A549 (cell line): ENCODE measurements at regions not wholly inside any gene's neighbourhood (a gene's known extent, or its start where the extent isn't known, plus 50 kb on each side); places are given as distances from the start of the nearest gene placed in this dataset.
A peak's percentile ranks its signal among the peaks of the same experiment; 100 is the strongest.

Source experiments
- ATAC-seq, 2 experiments: fragments of 200-7000 bp in 1 of 2; fragments of >200 bp in 1 of 2; cut with Nextera tagmentation in 1 of 2; cut with Tn5 transposase in 1 of 2; 3 replicates each; pipeline versions ENCODE4 v1.8.0 to v1.9.1; 2018 to 2020; ENCODE audit warnings: mild to moderate bottlenecking in 1 of 2, moderate library complexity in 1 of 2
- CTCF ChIA-PET: fragments of 300-600 bp; sonication (Branson Sonifier 250); formaldehyde crosslinking; extraction: SDS; loops from one replicate; lab custom pipeline; 2021; ENCODE audit warnings: antibody characterized with exemption, inconsistent platforms; lab: Yijun Ruan, JAX
- POLR2A ChIA-PET: fragments of 350-600 bp; formaldehyde crosslinking; extraction: SDS; loops from one replicate; lab custom pipeline; 2021; ENCODE audit warnings: antibody characterized with exemption, inconsistent platforms; lab: Yijun Ruan, JAX
- DNase-seq, 2 experiments: peaks; one replicate each; pipeline versions ENCODE4 v3.0.0 to v3.0.0-alpha.2; 2011 to 2016; ENCODE audit warnings: low read depth in 1 of 2, low spot score in 1 of 2
- FAIRE-seq: peaks from 2 replicates; lab custom pipeline; 2011; peaks lifted over from hg19 to GRCh38; lab: Jason Lieb, UNC
- H3K27ac ChIP-seq, 2 experiments: fragments of >200 bp; sonication (Bioruptor Twin); formaldehyde crosslinking; 3 replicates each; pipeline ENCODE4 v1.5.1; 2016 to 2017
- H3K4me1 ChIP-seq: fragments of >200 bp; sonication (Bioruptor Twin); formaldehyde crosslinking; 3 replicates; pipeline ENCODE4 v1.6.1; 2016
- H3K4me2 ChIP-seq: fragments of >200 bp; sonication (Bioruptor Twin); formaldehyde crosslinking; 3 replicates; pipeline ENCODE4 v1.6.1; 2016
- H3K4me3 ChIP-seq: fragments of >200 bp; sonication (Bioruptor Twin); formaldehyde crosslinking; 3 replicates; pipeline ENCODE4 v1.5.1; 2016
- H3K9me3 ChIP-seq: fragments of >200 bp; sonication (Bioruptor Twin); formaldehyde crosslinking; 3 replicates; pipeline ENCODE4 v1.6.1; 2016
- CBX8 ChIP-seq: fragments of 200-600 bp; sonication (generic); IDR thresholded peaks from 2 replicates; pipeline ENCODE4 v1.6.1; 2016
- CHD4 ChIP-seq: fragments of 200-600 bp; sonication (generic); IDR thresholded peaks from 2 replicates; pipeline ENCODE4 v1.6.1; 2016; ENCODE audit warnings: antibody characterized with exemption, mild to moderate bottlenecking, borderline replicate concordance
- EHF ChIP-seq: fragments of 250-450 bp; sonication (Bioruptor Pico); IDR thresholded peaks from 2 replicates; pipeline ENCODE4 v1.5.0; 2020; ENCODE audit warnings: mild to moderate bottlenecking
- EP300 ChIP-seq, 2 experiments: fragments of >200 bp; sonication (Bioruptor Twin); formaldehyde crosslinking; IDR thresholded peaks; 2 replicates in 1 of 2; 3 replicates in 1 of 2; pipeline ENCODE4 v1.6.1; 2016 to 2017
- FOSB ChIP-seq: fragments of 250-450 bp; sonication (Bioruptor Pico); IDR thresholded peaks from 2 replicates; pipeline ENCODE4 v1.5.0; 2020; ENCODE audit warnings: mild to moderate bottlenecking, moderate library complexity
- FOXS1 ChIP-seq: fragments of 250-450 bp; sonication (Bioruptor Pico); IDR thresholded peaks from 2 replicates; pipeline ENCODE4 v1.5.0; 2020; ENCODE audit warnings: mild to moderate bottlenecking, moderate library complexity
- GATA3 ChIP-seq: IDR thresholded peaks from 2 replicates; pipeline ENCODE4 v1.6.1; 2012; ENCODE audit warnings: borderline replicate concordance
- HOXB5 ChIP-seq: fragments of 250-450 bp; sonication (Bioruptor Pico); IDR thresholded peaks from 2 replicates; pipeline ENCODE4 v1.5.0; 2020; ENCODE audit warnings: mild to moderate bottlenecking, moderate library complexity
- JUN ChIP-seq, 2 experiments: fragments of >200 bp; sonication (Bioruptor Twin); formaldehyde crosslinking; IDR thresholded peaks; 2 replicates in 1 of 2; 3 replicates in 1 of 2; pipeline ENCODE4 v1.6.1; 2016 to 2017
- JUNB ChIP-seq: fragments of >200 bp; sonication (Bioruptor Twin); formaldehyde crosslinking; IDR thresholded peaks from 2 replicates; pipeline ENCODE4 v1.6.1; 2016
- KDM1A ChIP-seq: fragments of 200-600 bp; sonication (generic); IDR thresholded peaks from 2 replicates; pipeline ENCODE4 v1.6.1; 2016; ENCODE audit warnings: low read depth, mild to moderate bottlenecking
- MAFK ChIP-seq: fragments of 450-650 bp; IDR thresholded peaks from 2 replicates; pipeline ENCODE4 v1.6.1; 2014; ENCODE audit not compliant: partially characterized antibody
- NPAS2 ChIP-seq: fragments of 250-450 bp; sonication (Bioruptor Pico); IDR thresholded peaks from 2 replicates; pipeline ENCODE4 v1.8.0; 2022; ENCODE audit warnings: mild to moderate bottlenecking, moderate library complexity, borderline replicate concordance
- NR3C1 ChIP-seq: fragments of >200 bp; sonication (Bioruptor Twin); formaldehyde crosslinking; IDR thresholded peaks from 3 replicates; pipeline ENCODE4 v1.6.1; 2017
- POLR2A ChIP-seq: IDR thresholded peaks from 2 replicates; pipeline ENCODE4 v1.6.1; 2012; ENCODE audit warnings: mild to moderate bottlenecking, low read length
- RAD21 ChIP-seq, 2 experiments: fragments of >200 bp in 1 of 2; sonication (Bioruptor Twin) in 1 of 2; formaldehyde crosslinking in 1 of 2; IDR thresholded peaks in 1 of 2; conservative IDR thresholded peaks in 1 of 2; 2 replicates in 1 of 2; 3 replicates in 1 of 2; pipeline ENCODE4 v1.6.1; 2012 to 2018; ENCODE audit warnings: inconsistent platforms in 1 of 2
- SMC3 ChIP-seq: fragments of >200 bp; sonication (Bioruptor Twin); formaldehyde crosslinking; IDR thresholded peaks from 3 replicates; pipeline ENCODE4 v1.6.1; 2018; ENCODE audit warnings: inconsistent platforms
- SREBF2 ChIP-seq: fragments of 450-650 bp; IDR thresholded peaks from 2 replicates; pipeline ENCODE4 v1.6.1; 2014; ENCODE audit warnings: mild to moderate bottlenecking, moderate library complexity
- TFCP2L1 ChIP-seq: fragments of 250-450 bp; sonication (Bioruptor Pico); IDR thresholded peaks from 2 replicates; pipeline ENCODE4 v1.5.0; 2021; ENCODE audit warnings: mild to moderate bottlenecking
- ZNF302 ChIP-seq: fragments of 250-450 bp; sonication (Bioruptor Pico); IDR thresholded peaks from 2 replicates; pipeline ENCODE4 v1.9.0; 2021; ENCODE audit warnings: inconsistent platforms, mild to moderate bottlenecking, moderate library complexity
- WGBS: methylation state at CpG from one replicate; pipeline ENCODE4 v1.1.6; 2017; ENCODE audit errors: missing lambda C conversion rate; 5-methylcytosine and 5-hydroxymethylcytosine counted together
- TF ChIP-seq, protein P1 (sequence below): IDR thresholded peaks from 2 replicates; pipeline ENCODE4 v1.6.1; 2012; ENCODE audit warnings: low read depth, borderline replicate concordance
- TF ChIP-seq, protein P2 (sequence below): fragments of 450-650 bp; IDR thresholded peaks from 2 replicates; pipeline ENCODE4 v1.6.1; 2014; ENCODE audit warnings: antibody characterized with exemption
- TF ChIP-seq, protein P3 (sequence below): fragments of >200 bp; sonication (Bioruptor Twin); formaldehyde crosslinking; IDR thresholded peaks from 2 replicates; pipeline ENCODE4 v1.6.1; 2016
- TF ChIP-seq, protein P4 (sequence below): IDR thresholded peaks from 2 replicates; pipeline ENCODE4 v1.6.1; 2012
- TF ChIP-seq, protein P5 (sequence below): fragments of >200 bp; sonication (Bioruptor Twin); formaldehyde crosslinking; IDR thresholded peaks from 3 replicates; pipeline ENCODE4 v1.5.1; 2016

DNA sequence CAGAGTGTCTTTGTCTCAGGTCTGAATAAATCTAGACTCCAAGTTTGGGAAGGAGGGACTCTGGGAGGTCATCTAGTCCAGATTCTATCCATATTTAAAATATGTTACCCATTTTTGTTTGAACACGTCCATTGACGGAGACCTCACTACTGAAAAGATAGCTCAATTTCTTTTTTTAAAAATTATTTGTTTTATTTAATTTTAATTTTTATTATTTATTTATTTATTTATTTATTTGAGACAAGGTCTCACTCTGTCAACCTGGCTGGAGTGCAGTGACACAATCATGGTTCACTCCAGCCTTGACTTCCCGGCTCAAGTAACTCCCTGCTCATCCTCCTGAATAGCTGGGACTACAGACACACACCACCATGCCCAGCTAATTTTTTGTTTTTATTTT, 89.5 kb upstream of the SNX19 start (continued):
- TF ChIP-seq, protein P1, sequence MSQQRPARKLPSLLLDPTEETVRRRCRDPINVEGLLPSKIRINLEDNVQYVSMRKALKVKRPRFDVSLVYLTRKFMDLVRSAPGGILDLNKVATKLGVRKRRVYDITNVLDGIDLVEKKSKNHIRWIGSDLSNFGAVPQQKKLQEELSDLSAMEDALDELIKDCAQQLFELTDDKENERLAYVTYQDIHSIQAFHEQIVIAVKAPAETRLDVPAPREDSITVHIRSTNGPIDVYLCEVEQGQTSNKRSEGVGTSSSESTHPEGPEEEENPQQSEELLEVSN: no peak
- TF ChIP-seq RAD21 (conservative IDR thresholded peaks at IDR 0.05 in 1 of 2, IDR thresholded peaks at IDR 0.05 in 1 of 2): no peak

DNA sequence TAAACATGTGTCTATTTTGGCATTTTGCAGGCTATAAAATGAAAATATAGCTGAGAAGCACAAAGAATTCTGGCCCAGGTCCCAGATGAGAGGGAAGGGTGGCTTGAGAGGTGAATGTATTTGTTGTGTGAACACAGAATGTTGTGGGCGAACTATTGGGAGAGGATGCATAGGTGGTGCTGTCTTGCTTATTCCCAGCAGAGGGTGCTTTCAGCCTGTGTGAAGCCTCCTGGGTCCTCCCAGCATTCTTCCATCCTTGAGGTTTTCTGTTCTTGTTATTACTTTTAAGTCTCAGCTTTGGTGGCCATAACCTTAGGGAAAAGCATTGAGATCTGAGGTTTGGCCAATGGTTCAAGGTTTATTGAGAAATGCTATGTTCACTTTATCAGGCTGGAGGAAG, 108.7 kb upstream of the SNX19 start:
- WGBS: 47% methylated on average over 1 of the region's 1 CpG
- POLR2A ChIA-PET: no interaction called here
- no peak overlapping the region for H3K4me3 ChIP-seq

DNA sequence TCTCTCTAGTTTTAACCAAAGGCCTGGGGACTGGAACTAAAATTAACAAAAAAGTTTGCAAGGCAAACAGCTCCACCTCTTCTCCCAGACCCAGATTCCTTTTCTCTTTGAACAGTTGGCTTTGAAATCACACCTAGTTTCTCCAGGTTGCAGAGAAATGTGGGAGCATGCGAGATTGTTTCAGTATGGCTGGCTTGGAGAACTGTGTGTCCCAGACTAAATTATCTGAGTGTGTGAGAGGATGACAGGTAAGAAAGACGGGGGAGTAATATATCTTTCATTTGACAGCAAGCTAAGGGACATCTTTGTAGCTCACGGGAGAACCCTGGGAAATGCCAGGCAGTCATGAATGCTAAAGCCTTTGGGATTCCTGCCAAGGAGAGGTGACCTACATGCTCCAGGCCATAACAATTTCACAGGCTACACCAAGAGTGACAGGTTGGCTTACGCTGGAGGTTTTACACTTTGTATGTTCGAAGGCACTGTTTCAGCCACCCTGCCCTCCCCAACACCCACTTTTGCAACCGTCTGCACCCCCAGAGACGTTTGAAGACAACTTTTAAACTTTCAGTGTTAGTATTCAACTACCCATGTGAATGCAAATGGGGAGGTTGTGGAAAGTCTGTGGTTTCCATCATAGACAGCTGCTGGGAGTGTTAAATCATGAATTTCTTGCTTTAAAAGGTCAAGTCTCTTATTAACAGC, 109.3 kb upstream of the SNX19 start:
- TF ChIP-seq POLR2A (no peak), ZNF302 (CRISPR knock-in tag) (no peak), FOXS1 (CRISPR knock-in tag) (no peak), HOXB5 (no peak), JUN (IDR thresholded peaks at IDR 0.05) (no peak), FOSB (no peak), KDM1A (no peak), JUNB (no peak), MAFK (no peak), SMC3 (no peak), SREBF2 (no peak), CBX8 (no peak), EHF (CRISPR knock-in tag) (no peak), EP300 (IDR thresholded peaks at IDR 0.05) (no peak), NR3C1 (no peak)
- TF ChIP-seq, protein P2, sequence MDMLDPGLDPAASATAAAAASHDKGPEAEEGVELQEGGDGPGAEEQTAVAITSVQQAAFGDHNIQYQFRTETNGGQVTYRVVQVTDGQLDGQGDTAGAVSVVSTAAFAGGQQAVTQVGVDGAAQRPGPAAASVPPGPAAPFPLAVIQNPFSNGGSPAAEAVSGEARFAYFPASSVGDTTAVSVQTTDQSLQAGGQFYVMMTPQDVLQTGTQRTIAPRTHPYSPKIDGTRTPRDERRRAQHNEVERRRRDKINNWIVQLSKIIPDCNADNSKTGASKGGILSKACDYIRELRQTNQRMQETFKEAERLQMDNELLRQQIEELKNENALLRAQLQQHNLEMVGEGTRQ: no peak
- no peak overlapping the region for H3K4me3 ChIP-seq
- H3K4me1 ChIP-seq: no peaks in the 10 kb centered on the region
- ChIA-PET POLR2A (no interaction called here), CTCF (interaction anchor here (0.9 to 1.4 kb wide), 4 partner anchors 10 to 179 kb away, joined by 3 to 8 read pairs (median 4); no protein-coding TSS in a partner anchor)
- 41% methylated on average over 7 of the region's 7 CpGs for WGBS
- no peaks in the 10 kb centered on the region for H3K9me3 ChIP-seq
- H3K4me2 ChIP-seq: no peak overlapping the region
- ATAC-seq: no peak
- no peak for DNase-seq
- FAIRE-seq: no peak
- H3K27ac ChIP-seq: no peak overlapping the region

More for the DNA sequence above, 108.7 kb upstream of the SNX19 start:
- H3K4me2 ChIP-seq: no peak overlapping the region
- CTCF ChIA-PET: interaction anchor here (0.6 to 1.4 kb wide), 5 partner anchors 10 to 652 kb away, joined by 3 to 8 read pairs (median 3); no protein-coding TSS in a partner anchor
- peak; percentile 5 to 11 for DNase-seq
- FAIRE-seq: no peak
- no peaks in the 10 kb centered on the region for H3K4me1 ChIP-seq
- no peaks in the 10 kb centered on the region for H3K9me3 ChIP-seq
- ATAC-seq: peak; percentile 74 to 79; a peak in 3 of 6 replicates
- H3K27ac ChIP-seq: no peak overlapping the region
- TF ChIP-seq NPAS2 (CRISPR knock-in tag) (no peak), RAD21 (conservative IDR thresholded peaks at IDR 0.05 in 1 of 2, IDR thresholded peaks at IDR 0.05 in 1 of 2) (peak; percentile 35 to 41; a peak in 4 of 5 replicates), TFCP2L1 (CRISPR knock-in tag) (no peak), CHD4 (no peak), CBX8 (no peak), SMC3 (peak; percentile 17; the same call in 1 of the 3 replicates), GATA3 (no peak)
- TF ChIP-seq, protein P2: no peak
- TF ChIP-seq, protein P3, sequence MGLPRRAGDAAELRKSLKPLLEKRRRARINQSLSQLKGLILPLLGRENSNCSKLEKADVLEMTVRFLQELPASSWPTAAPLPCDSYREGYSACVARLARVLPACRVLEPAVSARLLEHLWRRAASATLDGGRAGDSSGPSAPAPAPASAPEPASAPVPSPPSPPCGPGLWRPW: no peak
- TF ChIP-seq, protein P4, sequence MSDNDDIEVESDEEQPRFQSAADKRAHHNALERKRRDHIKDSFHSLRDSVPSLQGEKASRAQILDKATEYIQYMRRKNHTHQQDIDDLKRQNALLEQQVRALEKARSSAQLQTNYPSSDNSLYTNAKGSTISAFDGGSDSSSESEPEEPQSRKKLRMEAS: no peak
- TF ChIP-seq, protein P5, sequence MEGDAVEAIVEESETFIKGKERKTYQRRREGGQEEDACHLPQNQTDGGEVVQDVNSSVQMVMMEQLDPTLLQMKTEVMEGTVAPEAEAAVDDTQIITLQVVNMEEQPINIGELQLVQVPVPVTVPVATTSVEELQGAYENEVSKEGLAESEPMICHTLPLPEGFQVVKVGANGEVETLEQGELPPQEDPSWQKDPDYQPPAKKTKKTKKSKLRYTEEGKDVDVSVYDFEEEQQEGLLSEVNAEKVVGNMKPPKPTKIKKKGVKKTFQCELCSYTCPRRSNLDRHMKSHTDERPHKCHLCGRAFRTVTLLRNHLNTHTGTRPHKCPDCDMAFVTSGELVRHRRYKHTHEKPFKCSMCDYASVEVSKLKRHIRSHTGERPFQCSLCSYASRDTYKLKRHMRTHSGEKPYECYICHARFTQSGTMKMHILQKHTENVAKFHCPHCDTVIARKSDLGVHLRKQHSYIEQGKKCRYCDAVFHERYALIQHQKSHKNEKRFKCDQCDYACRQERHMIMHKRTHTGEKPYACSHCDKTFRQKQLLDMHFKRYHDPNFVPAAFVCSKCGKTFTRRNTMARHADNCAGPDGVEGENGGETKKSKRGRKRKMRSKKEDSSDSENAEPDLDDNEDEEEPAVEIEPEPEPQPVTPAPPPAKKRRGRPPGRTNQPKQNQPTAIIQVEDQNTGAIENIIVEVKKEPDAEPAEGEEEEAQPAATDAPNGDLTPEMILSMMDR: peak; percentile 28; the same call in 2 of the 3 replicates
